GM19324 (cell line): ENCODE measurements at regions not wholly inside any gene's neighbourhood (a gene's known extent, or its start where the extent isn't known, plus 50 kb on each side); places are given as distances from the start of the nearest gene placed in this dataset.

Experiments used
- ATAC-seq: cut with Tn5 transposase; IDR thresholded peaks from one replicate; pipeline ENCODE4 v1.9.1; 2021; ENCODE audit warnings: mild to moderate bottlenecking, moderate library complexity; ENCODE audit not compliant: unreplicated experiment, low FRiP score

DNA sequence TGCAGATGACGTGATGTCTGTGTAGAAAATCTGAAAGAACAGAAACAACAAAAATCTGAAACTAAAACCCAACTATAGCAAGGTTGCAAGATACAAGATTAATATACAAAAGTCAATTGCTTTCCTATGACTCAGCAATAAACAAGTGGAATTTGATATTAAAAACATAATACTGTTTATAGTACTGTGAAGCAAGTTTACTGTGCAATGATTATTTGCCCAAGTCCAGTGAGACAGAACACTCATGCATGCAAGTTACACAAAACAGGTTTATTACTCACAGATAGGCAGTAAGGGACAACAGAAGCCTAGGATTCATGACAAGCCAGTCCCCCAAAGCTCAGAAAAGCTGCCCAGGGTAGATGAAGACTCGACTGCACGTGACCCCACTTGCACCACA lies 62.4 kb upstream of the RAB4A start:
- no peak for ATAC-seq

- no peak for ATAC-seq
These were observed 61.5 kb upstream of the RAB4A start for GRCh38 chr1:229209386-229209785.

GRCh38 chr1:229209816-229210215 lies 61.1 kb upstream of the RAB4A start:
- ATAC-seq, result no peak

DNA sequence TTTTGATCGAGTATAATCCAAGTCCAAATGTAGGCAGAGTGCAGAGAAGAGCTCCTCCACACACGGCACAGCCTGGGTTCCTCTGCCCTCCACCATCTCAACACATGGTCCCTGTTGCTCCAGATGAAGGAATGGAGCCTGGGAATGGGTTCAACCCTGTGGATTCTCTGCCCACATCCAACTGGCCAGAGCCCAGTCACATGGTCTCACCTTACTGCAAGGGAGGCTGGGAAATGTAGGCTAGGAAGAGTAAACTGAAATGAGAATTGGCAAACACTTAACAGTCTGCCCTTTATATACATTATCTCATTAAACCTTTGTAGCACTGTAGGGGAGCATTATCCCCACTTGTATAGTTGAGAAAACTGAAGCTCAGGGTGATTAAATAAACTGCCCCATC lies 60.1 kb upstream of the RAB4A start:
- no peak for ATAC-seq

DNA sequence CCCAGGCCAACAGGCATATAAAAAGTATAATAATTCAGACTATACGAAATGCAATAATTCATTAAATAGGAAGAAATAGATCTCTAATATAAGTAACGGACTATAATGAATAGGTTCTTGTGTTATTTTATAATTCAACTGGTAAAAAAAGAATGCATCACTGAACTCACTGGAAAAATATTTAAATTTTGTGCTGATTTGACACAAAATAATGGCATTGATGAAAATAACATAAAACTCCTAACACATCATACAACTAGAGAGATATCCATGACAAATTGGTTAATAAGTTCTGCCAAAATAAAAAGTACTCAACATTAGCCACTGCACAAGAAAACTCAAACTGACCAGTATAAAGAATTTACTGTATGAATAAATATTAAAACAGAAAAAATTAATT lies 57.1 kb upstream of the RAB4A start:
- no peak for ATAC-seq

GRCh38 chr1:229217716-229218115 lies 53.2 kb upstream of the RAB4A start:
- no peak for ATAC-seq

DNA sequence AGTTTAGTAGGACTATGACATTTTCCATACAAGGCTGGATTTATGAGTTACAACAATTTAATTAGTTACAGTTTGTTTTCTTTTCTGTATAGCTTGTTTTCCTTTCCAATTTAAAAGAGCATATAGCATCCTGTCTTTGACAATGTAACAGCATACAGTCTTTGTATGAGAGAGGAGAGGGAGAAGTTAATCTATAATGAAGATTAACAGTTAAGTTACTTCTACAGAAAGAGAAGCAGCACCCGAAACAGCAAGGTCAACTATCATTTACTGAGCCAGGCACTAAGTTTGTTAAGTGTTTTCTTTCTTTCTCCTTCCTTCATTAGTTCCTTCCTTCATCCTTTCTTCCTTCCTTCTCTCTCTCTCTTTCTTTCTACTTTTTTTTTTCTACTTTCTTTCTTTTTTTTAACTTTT lies 52.3 kb upstream of the RAB4A start:
- no peak for ATAC-seq

DNA sequence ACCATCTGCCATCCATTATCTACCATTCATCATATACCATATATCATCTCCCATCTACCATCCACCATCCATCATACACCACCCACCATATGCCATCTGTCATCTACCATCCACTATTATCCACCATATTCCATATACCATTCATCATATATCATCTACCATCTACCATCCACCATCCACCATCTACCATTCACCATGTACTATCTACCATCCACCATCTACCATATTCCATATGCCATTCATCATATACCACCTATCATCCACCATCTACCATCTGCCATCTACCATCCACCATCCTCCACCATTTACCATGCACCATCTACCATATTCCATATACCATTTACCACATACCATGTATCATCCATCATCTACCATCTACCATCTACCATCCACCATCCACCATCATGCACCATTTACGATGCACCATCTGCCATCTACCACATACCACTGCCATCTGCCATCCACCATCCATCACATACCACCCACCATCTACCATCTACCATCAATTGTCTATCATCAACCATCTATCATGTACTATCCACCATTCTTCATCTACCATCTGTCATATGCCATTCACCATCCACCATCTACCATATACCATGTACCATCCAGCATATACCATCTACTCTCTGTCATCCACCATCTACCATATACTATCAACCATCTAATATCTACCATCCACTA lies 50.6 kb upstream of the RAB4A start:
- ATAC-seq, result no peak

DNA sequence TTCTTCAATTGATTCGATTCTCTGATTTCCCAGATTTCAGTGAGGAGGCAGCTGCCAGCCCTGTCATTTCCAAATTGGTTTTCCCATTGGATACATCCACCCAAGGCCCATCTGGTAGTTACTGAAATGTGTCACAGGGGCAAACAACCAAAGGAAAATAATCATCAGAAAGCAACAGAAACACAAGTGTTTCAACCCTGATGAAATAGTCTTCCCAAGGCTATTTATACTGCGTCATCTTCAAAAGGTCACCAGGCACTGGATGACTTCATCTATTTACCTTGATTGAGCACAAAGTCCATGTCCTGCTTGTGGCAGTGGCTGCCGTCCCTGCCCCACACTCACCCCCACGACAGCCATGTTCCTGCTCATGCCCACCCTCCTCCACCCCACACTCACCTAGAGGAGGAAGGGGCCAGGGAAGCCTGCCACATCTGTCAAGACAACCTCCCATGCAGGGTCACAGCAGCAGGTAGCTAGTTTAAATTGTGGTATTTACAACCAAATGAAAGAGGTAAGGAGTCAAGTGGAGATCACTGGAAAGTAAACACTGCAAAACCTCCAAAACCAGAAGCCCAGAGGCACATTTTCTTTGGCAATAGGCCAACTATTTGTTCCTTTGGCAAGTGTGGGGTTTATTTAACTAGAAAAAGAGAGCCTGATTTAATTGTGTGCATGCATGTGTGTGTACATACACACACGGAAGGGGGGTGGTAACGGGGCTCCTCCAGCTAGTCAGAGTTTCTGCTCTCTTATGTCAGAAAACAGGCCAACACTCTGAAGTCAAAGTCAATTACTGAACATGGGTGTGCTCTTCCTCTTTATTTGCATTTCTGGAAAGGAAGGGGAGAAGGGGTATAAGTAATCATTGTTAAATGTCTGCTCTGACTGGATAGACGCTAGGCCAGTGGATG lies 49.5 kb upstream of the RAB4A start:
- ATAC-seq, result no peak
